ENCODE measurements at regions not wholly inside any gene's neighbourhood (a gene's known extent, or its start where the extent isn't known, plus 50 kb on each side); places are given as distances from the start of the nearest gene placed in this dataset.

DNA sequence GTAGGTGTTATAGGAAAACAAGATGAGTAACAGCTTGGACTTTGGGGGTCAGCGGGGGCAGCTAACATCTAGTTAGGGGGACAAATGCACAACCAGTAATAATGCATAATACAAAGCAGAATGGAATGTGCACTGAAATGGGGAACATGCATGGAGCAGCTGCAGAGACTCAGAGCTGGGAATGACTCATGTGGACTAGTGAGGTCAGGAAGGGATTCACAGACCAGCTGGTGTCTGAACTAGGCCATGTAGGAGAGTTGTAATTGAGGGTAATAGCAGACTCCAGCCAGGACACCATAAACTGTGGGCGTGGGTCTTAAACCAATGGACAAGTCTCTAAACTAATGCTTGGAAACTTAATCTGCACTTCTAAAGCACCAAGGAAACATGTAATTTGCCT is 176.8 kb upstream of the ASIC2 start:
- in situ Hi-C loops (cut with MboI; ENCODE audit: low sequenced_read_pairs): no loop called here

DNA sequence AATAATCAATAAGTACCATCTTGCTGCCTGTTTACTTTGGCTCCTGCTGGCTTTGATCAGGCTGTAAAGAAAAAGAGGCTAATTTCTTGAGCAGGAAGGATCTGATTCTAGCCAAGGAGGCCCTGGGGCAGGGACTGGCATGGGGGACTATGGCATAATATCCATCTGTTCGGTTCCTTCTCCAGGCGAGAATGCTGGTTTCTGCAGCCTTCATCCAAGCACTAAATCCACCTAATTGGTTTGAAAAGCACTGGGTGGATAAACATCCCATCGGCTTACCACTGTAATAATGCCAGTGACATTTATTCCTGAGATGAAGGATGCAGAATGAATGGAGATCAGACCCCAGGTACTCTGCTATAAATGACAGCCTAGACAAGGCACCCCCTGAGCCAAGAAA is 180.0 kb upstream of the ASIC2 start:
- in situ Hi-C loops (cut with MboI; ENCODE audit: low sequenced_read_pairs): no loop called here

DNA sequence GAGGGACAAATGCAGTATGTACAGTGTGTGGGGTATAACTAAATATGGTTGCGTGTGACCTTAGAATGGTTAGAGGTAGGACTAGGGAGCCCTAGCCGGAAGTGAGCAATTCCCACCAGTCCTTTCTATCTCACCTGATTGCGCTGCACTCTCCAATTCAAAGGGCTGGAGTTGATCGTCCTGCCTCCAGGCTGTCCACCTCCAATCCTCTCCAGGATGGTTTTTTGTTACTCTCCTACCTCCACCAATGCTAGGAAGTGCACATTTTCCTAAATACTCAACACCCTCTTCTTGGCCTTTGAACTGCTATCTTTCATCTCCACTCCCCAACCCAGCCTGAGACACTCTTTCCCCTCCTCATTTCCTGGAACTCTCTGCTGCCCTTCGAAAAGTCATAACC is 181.7 kb upstream of the ASIC2 start:
- in situ Hi-C loops (cut with MboI; ENCODE audit: low sequenced_read_pairs): no loop called here

DNA sequence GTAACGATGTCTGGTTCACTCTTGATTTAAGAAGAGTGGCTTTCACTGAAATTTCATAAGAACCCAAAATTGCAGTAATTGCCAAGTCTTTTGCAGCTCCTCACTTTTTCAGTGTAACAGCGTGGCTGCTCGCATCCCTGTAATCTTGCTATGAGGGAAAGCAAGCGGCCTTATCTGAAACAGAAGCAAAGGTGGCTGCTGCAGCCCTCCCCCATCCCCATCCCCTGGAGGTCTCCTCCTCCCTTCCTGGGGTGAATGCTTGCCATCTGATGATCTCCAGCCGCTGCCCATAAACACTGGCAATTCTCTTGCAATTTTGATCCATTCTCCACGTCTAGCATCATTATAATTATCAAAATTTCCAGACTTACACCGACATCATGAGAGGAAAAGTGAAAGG is 182.5 kb upstream of the ASIC2 start:
- in situ Hi-C loops (cut with MboI; ENCODE audit: low sequenced_read_pairs): no loop called here

DNA sequence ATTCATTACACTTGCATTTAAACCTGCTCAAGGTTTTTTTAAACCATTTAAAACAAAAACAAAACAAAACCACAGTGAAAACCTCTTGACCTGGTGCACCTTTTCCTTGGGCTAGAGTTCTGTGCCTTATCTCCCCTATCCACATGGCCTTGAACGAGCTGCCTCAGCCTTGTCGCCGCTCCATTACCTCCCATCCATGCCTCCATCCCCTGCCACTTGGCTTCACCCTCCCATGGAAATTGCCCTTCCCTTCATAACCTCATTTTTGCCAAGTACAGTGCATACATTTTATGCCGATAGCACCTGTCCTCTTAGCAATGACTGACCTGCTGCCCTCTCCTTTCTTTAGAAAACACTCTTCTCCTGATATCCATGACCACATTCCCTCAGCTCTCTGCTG is 188.6 kb upstream of the ASIC2 start:
- in situ Hi-C loops (cut with MboI; ENCODE audit: low sequenced_read_pairs): no loop called here

DNA sequence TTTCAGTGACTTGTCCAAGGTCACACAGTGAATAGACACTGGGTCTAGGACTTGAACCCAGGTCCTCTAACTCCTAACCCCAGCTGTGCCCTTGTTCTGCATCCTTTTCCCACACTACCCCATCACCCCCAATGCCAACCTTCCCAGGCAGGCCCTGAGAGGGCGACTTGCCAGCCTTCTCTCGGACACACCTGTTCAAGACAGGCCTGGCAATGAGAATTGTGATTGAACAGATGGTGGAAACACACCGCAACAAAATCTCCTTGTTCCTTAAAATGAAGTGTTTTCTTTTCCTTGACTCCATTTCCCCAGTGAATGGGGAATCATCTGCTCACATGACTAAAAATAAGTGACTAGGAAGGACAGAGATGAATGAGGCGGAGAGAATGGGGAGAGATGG is 189.5 kb upstream of the ASIC2 start:
- in situ Hi-C loops (cut with MboI; ENCODE audit: low sequenced_read_pairs): no loop called here

DNA sequence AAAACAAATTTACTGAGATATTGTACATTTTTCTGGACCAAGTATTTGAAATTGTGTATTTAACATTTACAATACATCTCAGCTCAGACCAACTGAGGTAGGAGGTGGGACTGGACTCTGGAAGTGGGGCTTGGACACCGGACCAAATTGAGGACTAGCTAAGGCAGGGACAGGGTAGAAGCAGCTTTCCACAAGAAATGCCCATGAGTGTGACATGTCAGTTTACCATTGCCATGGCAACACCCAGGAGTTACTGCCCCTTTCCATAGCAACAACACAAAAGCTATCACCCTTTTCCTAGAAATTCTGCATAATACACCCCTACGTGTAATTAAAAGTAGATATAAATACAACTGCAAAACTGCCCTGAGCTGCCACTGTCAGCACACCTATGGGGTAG is 191.5 kb upstream of the ASIC2 start:
- in situ Hi-C loops (cut with MboI; ENCODE audit: low sequenced_read_pairs): no loop called here

DNA sequence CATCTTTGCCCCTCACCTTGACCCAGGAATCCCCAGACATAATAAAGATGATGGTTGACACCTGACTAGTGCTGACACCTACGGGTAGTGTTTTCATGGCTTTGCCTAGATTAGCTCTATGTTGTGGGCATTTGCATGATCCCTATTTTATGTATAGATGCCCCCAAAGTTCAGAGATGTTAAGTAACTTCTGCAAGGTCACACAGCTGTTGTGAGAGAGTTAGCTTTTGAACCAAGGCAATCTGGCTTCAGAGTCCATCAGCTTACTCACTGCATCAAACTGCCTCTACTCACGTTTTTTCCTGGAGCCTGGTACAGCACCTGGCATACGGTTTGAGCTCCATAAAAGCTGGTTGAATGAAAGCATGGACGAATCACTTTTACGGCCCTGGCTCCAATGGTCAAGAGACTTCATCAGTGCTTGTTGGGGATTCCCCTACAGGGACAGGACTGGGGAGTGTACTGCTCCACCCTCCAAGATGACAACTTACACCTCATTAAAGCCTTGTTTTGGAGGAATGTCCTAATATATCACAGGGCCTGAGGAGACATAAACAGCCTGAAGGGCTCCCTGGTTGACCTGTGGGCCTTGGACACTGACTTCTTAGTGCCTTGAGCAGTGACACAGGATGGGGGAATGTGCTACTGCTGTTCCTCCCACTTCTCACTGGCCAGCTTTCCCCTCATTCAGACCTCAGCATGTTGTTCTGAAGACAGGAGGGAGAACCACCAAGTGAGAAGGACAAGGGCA is 193.2 kb upstream of the ASIC2 start:
- in situ Hi-C loops (cut with MboI; ENCODE audit: low sequenced_read_pairs): no loop called here

DNA sequence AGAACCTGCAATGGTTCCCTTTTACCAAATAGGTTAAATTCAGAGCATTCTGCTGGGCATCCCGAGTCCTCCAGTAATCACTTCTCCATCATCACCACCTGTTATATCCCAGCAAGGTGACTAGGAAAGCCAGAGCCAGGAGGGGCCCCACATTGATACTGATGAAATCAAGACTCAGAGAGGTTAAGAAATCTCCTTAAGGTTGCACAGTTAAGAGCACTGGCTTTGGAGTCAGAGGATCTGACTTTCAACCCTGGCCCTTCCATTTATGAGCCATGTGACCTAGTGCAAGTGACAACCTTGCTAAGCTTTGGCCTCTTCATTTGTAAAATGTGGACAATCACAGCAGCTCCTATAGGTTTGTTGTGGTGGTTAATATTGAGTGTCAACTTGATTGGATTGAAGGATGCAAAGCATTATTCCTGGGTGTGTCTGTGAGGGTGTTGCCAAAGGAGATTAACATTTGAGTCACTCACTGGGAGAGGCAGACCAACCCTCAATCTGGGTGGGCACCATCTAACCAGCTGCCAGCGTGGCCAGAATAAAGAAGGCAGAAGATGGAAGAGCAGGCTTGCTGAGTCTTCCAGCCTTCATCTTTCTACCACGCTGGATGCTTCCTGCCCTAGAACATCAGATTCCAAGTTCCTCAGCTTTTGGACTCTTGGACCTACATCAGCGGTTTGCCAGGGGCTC is 194.2 kb upstream of the ASIC2 start:
- in situ Hi-C loops (cut with MboI; ENCODE audit: low sequenced_read_pairs): no loop called here

DNA sequence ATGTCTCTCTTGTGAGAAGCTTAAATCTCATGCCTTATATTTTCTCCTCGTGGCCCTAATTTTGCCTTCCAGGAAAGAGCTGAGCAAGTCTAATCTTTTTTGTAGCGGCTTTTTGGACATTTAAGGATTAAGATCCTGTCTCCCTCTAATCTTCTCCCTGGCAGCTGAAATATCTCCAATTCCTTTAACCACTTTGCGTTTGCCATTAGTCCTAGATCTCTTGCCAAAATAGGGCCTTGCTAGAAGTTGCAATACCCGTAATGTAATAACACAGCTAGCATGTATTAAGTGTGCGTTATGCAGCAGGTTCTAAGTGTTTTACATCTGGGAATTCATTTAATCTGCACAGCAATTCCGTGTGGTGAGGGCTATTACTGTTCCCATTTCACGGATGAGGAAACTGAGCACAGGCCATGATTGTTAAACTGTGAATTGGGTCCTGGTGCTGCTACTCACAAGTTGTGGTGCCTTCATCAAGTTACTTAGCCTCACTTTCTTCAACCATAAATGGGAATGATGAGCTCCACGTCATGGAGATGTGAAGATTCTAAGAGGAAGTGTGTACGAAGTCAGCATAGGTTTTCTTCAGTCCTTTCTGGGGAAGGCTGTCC is 198.9 kb upstream of the ASIC2 start:
- in situ Hi-C loops (cut with MboI; ENCODE audit: low sequenced_read_pairs): no loop called here

DNA sequence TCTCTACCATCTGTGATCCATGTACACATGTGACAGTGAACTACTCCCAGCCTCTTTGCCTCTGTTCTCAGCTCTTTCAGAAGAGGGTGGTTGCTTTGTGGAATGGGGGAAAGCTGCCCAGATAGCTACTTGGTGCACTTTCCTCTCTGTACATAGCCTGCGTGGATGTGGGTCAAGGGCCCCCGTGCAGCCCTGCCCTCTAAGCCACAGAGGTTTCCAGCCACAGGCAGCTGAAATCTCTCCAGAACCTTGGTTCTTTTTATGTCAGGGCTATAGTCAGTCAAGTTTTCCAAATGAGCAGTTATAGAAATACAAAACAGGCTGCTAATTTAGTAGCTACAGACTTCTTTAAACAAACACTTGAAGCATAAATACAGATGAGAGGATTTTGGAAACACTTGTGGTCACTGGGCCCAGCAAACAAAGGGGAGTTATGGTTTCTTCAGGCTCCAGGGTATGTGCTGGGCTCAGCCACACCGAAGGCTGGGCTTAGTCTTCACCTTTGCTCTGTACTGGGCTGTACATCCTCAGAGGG is 199.7 kb upstream of the ASIC2 start:
- in situ Hi-C loops (cut with MboI; ENCODE audit: low sequenced_read_pairs): no loop called here

DNA sequence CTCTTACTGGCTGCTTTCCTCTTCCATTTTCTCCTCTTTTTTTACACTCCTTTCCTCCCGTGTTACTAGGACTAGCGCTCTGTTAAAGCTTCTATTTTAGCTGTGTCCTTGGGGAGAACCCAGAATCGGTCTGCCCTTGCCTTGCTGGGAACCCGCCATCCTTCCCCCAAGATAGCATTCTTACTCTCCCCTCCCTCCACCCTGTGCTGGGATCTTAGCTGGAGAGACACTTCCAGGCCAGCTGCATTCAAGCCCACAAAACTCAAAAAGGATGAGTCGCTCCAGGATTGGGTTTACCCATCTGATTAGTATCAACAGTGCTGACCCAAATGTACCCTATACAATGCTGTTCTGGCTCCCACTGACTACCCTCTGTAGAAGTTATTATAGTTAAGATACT is 200.5 kb upstream of the ASIC2 start:
- in situ Hi-C loops (cut with MboI; ENCODE audit: low sequenced_read_pairs): no loop called here

DNA sequence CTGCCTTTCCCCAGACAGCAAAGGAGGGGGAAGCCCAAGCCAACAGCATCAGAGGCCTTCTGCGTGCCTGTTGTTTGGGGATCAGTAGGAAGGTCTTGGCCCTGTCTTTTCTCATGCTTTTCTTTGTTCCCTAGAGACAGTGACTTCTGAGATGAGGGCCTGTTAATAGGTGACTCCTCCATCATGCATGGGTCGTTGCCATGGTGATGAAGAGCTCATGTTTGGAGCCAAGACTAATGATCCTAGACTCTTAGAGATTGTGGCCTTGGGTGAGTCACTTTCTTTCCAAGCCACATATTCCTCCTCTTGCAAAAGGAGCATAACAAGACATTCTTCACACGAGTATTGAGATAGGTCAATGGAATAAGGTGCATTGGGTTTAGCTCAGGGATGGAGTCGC is 201.1 kb upstream of the ASIC2 start:
- in situ Hi-C loops (cut with MboI; ENCODE audit: low sequenced_read_pairs): no loop called here

DNA sequence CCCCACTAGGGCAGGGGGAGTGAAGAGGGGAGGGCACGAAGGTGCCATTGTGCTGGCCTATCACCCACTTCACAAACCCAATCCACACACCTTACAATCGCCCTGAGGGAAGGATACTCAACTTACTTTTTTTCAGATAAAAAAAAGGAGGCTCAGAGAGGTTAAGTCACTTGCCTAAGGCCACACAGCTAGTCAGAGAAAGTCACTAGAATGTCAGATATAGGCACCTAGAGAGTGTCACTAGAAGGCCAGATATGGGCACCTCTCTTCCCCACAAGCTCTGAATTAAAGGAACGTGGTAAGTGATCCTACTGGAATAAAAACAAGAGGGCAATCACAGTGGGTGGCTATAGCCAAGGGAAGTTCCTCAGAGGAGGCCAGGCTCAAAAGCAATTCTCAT is 204.5 kb upstream of the ASIC2 start:
- in situ Hi-C loops (cut with MboI; ENCODE audit: low sequenced_read_pairs): no loop called here

DNA sequence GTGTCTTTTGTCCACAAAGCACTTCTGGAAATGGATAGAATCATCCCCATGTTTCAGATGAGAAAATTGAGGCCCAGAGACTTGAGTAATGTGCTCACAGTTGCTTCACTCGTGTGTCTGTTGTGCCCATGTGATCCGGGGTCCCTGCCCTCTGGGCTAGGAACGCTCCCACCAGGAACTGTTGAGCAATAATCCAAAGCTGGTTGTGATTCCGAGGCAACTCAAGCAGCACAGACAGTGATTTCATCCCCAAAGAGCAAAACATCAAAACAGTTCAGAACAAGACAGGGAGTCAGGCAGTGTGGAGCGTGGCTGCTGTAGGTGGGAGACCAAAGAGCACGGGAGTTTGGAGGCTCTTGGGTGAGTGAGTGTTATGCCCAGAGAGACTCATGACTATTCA is 205.0 kb upstream of the ASIC2 start:
- in situ Hi-C loops (cut with MboI; ENCODE audit: low sequenced_read_pairs): no loop called here

DNA sequence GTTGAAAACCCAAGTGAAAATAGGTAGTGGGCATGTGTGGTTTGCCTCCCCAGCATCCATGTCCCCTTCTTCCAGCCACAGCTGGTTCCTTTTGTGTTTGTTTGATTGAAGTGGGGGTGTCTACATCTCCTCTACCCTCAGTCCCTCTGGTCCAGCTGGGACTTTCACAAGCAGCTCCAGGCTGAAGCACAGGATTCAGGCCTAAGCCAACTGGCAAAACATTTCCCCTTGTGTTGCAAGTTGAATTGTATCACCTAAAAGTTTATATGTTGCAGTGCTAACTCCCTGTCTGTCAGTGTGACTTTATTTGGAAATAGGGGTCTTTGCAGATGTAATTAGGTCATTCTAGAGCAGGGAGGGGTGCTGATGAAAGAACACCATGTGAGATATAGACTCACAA is 205.9 kb upstream of the ASIC2 start:
- in situ Hi-C loops (cut with MboI; ENCODE audit: low sequenced_read_pairs): no loop called here

DNA sequence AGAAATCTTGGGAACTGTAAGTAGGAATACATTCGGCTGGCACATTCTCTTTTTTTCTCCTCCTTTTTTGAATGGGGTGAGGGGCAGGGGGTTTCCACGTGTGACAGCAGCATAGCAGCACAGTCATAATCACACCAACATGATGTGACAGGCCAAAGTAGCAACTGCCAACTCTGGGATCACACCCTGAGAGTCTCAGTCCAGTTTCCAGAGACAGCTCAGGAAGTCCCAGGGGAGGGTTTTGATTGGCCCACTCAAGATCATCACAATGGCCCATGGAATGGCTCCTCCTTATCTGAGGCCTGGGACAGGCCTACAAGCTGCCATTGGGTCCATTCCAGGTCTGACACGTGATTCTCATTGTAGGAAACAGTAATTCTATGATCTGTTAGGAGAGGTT is 207.1 kb upstream of the ASIC2 start:
- in situ Hi-C loops (cut with MboI; ENCODE audit: low sequenced_read_pairs): no loop called here

DNA sequence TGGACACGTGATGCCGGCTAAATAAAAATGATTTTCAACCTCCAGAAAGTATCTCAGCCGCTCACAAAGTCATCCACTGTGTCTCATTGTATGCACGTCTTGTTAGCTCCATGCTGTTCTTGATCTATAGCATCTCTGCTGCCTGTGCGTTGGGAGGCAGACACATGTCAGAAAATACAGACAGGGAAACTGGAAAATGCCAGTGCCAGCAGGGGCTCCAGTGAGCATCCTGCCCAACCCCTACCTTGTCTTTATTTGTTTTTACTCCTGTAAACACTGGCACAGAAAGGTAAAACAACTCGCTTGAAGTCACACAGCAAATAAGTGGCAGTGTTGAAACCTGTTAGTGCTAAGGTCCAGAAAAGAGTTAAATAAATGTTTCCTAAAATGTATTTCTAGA is 208.1 kb upstream of the ASIC2 start:
- in situ Hi-C loops (cut with MboI; ENCODE audit: low sequenced_read_pairs): no loop called here

DNA sequence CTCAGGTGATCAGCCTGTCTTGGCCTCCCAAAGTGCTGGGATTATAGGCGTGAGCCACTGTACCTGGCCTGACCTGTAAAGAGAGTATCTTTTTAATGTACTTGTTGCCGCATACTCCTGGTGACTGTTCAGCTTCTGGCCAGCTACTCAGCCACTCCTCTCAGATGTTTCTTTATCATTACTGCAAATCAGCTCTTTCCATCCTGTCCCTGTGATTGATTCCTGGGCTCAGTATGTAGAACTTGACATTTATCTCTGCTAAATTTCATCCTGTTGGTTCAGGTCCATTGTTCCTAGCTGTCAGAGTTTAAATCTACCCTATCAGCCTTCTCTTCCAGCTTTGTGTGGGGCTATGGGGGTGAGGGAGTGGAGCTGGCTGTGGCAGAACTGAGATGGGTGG is 211.5 kb upstream of the ASIC2 start:
- in situ Hi-C loops (cut with MboI; ENCODE audit: low sequenced_read_pairs): no loop called here

DNA sequence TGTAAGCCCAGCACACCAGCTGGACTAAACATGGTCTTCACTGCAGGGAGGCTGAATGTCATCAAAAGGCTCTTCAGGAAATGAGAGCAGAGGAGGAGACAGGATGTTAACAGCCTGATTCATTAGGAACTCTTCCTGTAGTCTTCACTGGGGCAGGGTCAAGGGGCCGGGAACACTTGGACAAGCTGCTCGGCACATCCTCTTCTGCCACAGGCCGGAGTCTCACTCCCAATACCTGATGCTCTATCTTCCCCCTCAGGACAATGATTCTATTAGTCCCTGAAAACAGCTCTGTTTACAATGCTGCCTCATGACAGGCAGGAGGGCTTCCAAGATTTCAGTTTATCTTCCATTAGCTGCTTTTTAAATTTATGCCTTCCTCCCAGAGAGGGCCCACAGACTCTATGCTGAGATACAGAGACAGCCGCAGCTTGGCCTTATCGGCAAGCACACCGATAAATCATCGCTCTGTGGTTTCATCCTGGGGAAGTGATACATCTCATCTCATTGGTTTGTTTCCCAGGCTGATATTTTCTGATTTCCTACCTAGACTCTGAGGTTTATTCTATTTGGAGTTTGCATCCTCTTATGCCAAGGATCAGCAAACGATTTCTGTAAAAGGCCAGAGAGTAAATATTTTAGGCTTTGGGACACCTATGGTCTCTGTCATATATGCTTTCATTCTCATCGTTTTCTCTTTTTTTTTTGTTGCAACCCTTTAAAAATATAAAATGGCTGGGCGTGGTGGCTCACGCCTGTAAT is 214.0 kb upstream of the ASIC2 start:
- in situ Hi-C loops (cut with MboI; ENCODE audit: low sequenced_read_pairs): no loop called here

DNA sequence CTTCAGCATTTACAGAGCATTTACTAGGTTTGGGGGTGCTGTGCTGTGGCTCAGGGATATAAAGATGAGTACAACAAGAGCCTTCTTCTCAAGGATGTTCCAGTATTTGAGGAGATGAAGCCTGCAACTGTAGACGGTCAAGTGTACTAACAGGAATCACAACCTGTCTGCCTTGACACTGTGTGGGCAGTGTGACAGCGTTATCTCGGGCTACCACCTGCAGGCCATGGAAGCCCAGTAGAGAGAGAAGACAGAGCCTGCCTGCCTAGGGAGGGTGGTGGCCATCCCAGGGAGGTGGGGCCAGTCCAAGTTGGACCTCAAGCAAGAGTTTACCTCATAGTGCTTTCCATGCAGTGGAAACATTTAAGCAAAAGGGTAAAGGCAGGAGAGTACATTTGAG is 215.1 kb upstream of the ASIC2 start:
- in situ Hi-C loops (cut with MboI; ENCODE audit: low sequenced_read_pairs): no loop called here

Data from HL-60/S4 (cell line).